CD4-positive, alpha-beta T cell (primary cell): ENCODE measurements at regions not wholly inside any gene's neighbourhood (a gene's known extent, or its start where the extent isn't known, plus 50 kb on each side); places are given as distances from the start of the nearest gene placed in this dataset.
A peak's percentile ranks its signal among the peaks of the same experiment; 100 is the strongest.

ENCODE experiments used
- ATAC-seq: fragments of 200-7000 bp; cut with Tn5 transposase; one replicate; pipeline ENCODE4 v1.10.0; 2022; ENCODE audit warnings: mild to moderate bottlenecking; ENCODE audit not compliant: poor library complexity
- CTCF ChIA-PET: fragments of 350-600 bp; sonication (Branson Sonifier 250); formaldehyde crosslinking; loops from one replicate; lab custom pipeline; 2021; ENCODE audit warnings: antibody characterized with exemption, inconsistent platforms; lab: Charles Lee
- POLR2A ChIA-PET: fragments of 350-600 bp; sonication (Branson Sonifier 250); formaldehyde crosslinking; loops from one replicate; lab custom pipeline; 2021; ENCODE audit warnings: antibody characterized with exemption, inconsistent platforms; lab: Charles Lee
- DNase-seq, 14 experiments: peaks; one replicate each; pipeline ENCODE4 v3.0.0-alpha.2; 2013 to 2020; ENCODE audit warnings: mixed read lengths in 2 of 14
- H3K27ac ChIP-seq, 2 donors: one replicate each; pipeline versions ENCODE4 v1.5.1 to v1.7.0; 2013; ENCODE audit warnings: low read length in 2 of 2, low read depth in 1 of 2, mild to moderate bottlenecking in 1 of 2
- H3K27me3 ChIP-seq, 2 experiments: 1 replicate in 1 of 2; 2 replicates in 1 of 2; pipeline versions ENCODE4 v1.6.1 to v1.7.0; 2013; ENCODE audit warnings: low read length in 2 of 2, control low read depth in 1 of 2, mild to moderate bottlenecking in 1 of 2, moderate library complexity in 1 of 2; ENCODE audit not compliant: insufficient read depth in 2 of 2, control insufficient read depth in 1 of 2
- H3K36me3 ChIP-seq: one replicate; pipeline ENCODE4 v1.6.1; 2013; ENCODE audit warnings: low read length, control low read depth; ENCODE audit not compliant: insufficient read depth
- H3K4me1 ChIP-seq: one replicate; pipeline ENCODE4 v1.6.1; 2013; ENCODE audit warnings: low read length, control low read depth; ENCODE audit not compliant: insufficient read depth
- H3K4me3 ChIP-seq: one replicate; pipeline ENCODE4 v1.5.1; 2013; ENCODE audit warnings: mild to moderate bottlenecking, low read length, moderate library complexity
- H3K9me3 ChIP-seq, 2 experiments: 1 replicate in 1 of 2; 2 replicates in 1 of 2; pipeline versions ENCODE4 v1.6.1 to v1.7.0; 2013; ENCODE audit warnings: low read length in 2 of 2, mild to moderate bottlenecking in 2 of 2, control low read depth in 1 of 2, moderate library complexity in 1 of 2; ENCODE audit not compliant: control insufficient read depth in 1 of 2, insufficient read depth in 1 of 2
- H3K27ac Mint-ChIP-seq: one replicate; pipeline ENCODE4 v1.8.0; 2020; ENCODE audit warnings: mixed read lengths
- H3K27me3 Mint-ChIP-seq: one replicate; pipeline ENCODE4 v1.8.0; 2021; ENCODE audit warnings: mixed read lengths
- H3K36me3 Mint-ChIP-seq: one replicate; pipeline ENCODE4 v1.8.0; 2021; ENCODE audit warnings: low read depth, mixed read lengths
- H3K4me1 Mint-ChIP-seq: one replicate; pipeline ENCODE4 v1.8.0; 2021; ENCODE audit warnings: low read depth, mixed read lengths
- H3K4me3 Mint-ChIP-seq: one replicate; pipeline ENCODE4 v1.8.0; 2020; ENCODE audit warnings: mild to moderate bottlenecking, mixed read lengths
- H3K9me3 Mint-ChIP-seq: one replicate; pipeline ENCODE4 v1.8.0; 2020; ENCODE audit warnings: mixed read lengths
- intact Hi-C, 2 experiments: fragments of 100-400 bp; cut with DNase I in 1 of 2; cut with micrococcal nuclease in 1 of 2; formaldehyde crosslinking; loops; one replicate each; pipeline versions ENCODE4 v1.15.1 to v1.9.0; 2023 to 2025; cut with DNase I, micrococcal nuclease
- TF ChIP-seq, protein P1 (sequence below): fragments of 200-600 bp; IDR thresholded peaks from one replicate; pipeline ENCODE4 v1.8.0; 2022; ENCODE audit warnings: antibody characterized with exemption, mild to moderate bottlenecking

- peaks cover 4% of the 10 kb centered on the region for H3K4me1 Mint-ChIP-seq
- no peak for ATAC-seq
These were observed 186.8 kb upstream of the AUTS2 start for GRCh38 chr7:69411466-69411865.

DNA sequence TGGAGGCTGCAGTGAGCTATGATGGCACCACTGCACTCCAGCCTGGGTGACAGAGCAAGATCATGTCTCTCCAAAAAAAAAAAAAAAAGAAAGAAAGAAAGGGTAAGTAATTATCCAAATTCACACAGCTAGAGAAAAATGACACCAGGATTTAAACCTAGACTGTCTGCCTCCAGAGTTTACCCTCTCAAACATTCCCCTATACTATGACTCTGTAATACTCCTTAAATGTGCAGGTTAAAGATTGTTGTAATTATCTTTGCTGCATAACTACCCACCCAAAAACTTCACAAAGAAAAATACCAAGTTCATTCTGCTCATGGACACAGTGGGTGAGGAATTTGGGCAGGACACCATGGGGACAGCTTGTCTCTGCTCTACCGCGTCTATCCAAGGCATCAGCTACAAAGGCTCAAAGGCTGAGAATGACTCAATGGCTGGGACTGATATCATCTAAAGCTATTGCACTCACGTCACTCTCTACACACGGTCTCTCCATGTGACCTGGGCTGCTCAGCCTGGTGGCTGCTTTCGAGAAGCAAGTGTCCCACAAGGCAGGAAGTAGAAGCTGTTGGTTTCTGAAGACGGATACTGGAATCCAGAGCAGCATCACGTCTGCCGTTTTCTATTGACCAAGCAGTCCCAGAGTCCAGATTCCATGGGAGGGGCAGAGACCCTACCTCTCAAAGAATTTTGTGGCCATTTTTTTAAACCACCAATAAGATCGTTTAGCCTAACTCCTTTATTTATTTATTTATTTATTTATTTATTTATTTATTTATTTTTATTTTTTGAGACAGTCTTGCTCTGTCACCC lies 185.7 kb upstream of the AUTS2 start:
- DNase-seq (peak in 3 of 14 experiments; percentile 5 to 54 (median 36)), ATAC-seq (peak; percentile 81)
- POLR2A ChIA-PET: no interaction called here
- CTCF ChIA-PET: no interaction called here
- H3K4me3 Mint-ChIP-seq: no peak overlapping the region
- intact Hi-C loops: no loop called here
- no peaks in the 10 kb centered on the region for H3K4me1 ChIP-seq
- H3K27ac Mint-ChIP-seq: peak overlapping the region; percentile 5
- no peak overlapping the region for H3K27ac ChIP-seq
- H3K4me3 ChIP-seq: no peak overlapping the region
- no peaks in the 10 kb centered on the region for H3K36me3 ChIP-seq
- H3K36me3 Mint-ChIP-seq: no peaks in the 10 kb centered on the region
- H3K27me3 ChIP-seq: no peaks in the 10 kb centered on the region
- peaks cover 4% of the 10 kb centered on the region for H3K4me1 Mint-ChIP-seq
- TF ChIP-seq, protein P1, sequence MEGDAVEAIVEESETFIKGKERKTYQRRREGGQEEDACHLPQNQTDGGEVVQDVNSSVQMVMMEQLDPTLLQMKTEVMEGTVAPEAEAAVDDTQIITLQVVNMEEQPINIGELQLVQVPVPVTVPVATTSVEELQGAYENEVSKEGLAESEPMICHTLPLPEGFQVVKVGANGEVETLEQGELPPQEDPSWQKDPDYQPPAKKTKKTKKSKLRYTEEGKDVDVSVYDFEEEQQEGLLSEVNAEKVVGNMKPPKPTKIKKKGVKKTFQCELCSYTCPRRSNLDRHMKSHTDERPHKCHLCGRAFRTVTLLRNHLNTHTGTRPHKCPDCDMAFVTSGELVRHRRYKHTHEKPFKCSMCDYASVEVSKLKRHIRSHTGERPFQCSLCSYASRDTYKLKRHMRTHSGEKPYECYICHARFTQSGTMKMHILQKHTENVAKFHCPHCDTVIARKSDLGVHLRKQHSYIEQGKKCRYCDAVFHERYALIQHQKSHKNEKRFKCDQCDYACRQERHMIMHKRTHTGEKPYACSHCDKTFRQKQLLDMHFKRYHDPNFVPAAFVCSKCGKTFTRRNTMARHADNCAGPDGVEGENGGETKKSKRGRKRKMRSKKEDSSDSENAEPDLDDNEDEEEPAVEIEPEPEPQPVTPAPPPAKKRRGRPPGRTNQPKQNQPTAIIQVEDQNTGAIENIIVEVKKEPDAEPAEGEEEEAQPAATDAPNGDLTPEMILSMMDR: no peak
- H3K9me3 Mint-ChIP-seq: peaks cover 6% of the 10 kb centered on the region
- H3K27me3 Mint-ChIP-seq: no peaks in the 10 kb centered on the region
- peaks cover 3 to 6% of the 10 kb centered on the region in 2 experiments for H3K9me3 ChIP-seq

More at GRCh38 chr7:69411466-69411865, 186.8 kb upstream of the AUTS2 start:
- intact Hi-C loops: no loop called here
- Mint-ChIP-seq H3K27me3 (no peaks in the 10 kb centered on the region), H3K4me3 (no peak overlapping the region), H3K9me3 (peaks cover 6% of the 10 kb centered on the region), H3K36me3 (no peaks in the 10 kb centered on the region), H3K27ac (no peak overlapping the region)
- CTCF ChIA-PET: no interaction called here
- Histone ChIP-seq H3K36me3 (no peaks in the 10 kb centered on the region), H3K4me1 (no peaks in the 10 kb centered on the region), H3K9me3 (peaks cover 3 to 5% of the 10 kb centered on the region in 2 experiments), H3K27ac (no peak overlapping the region), H3K4me3 (no peak overlapping the region), H3K27me3 (no peaks in the 10 kb centered on the region)
- no peak for DNase-seq
- TF ChIP-seq, protein P1: no peak
- POLR2A ChIA-PET: no interaction called here

- DNase-seq: no peak
- H3K4me1 Mint-ChIP-seq: peaks cover 4% of the 10 kb centered on the region
- Histone ChIP-seq H3K4me3 (no peak overlapping the region), H3K9me3 (peaks cover 3 to 10% of the 10 kb centered on the region in 2 experiments), H3K36me3 (no peaks in the 10 kb centered on the region), H3K27ac (no peak overlapping the region), H3K4me1 (no peaks in the 10 kb centered on the region), H3K27me3 (peaks cover 0 to 2% of the 10 kb centered on the region in 2 experiments)
- H3K36me3 Mint-ChIP-seq: no peaks in the 10 kb centered on the region
- H3K27me3 Mint-ChIP-seq: no peaks in the 10 kb centered on the region
- H3K9me3 Mint-ChIP-seq: peaks cover 8% of the 10 kb centered on the region
- no peak overlapping the region for H3K4me3 Mint-ChIP-seq
- no peak for ATAC-seq
- intact Hi-C loops: no loop called here
- TF ChIP-seq, protein P1: no peak
- POLR2A ChIA-PET: interaction anchor here (0.6 kb wide), 1 partner anchor 29 kb away, joined by 3 read pairs; no protein-coding TSS in a partner anchor
- no peak overlapping the region for H3K27ac Mint-ChIP-seq
- CTCF ChIA-PET: no interaction called here
These were observed 183.7 kb upstream of the AUTS2 start for GRCh38 chr7:69414555-69414954.
